Activated naive CD4-positive, alpha-beta T cell treated with anti-CD3 and anti-CD28 coated beads, Interleukin-2, amount 50 U/mL, for 16 hours (primary cell): ENCODE measurements at regions not wholly inside any gene's neighbourhood (a gene's known extent, or its start where the extent isn't known, plus 50 kb on each side); places are given as distances from the start of the nearest gene placed in this dataset.

Experiments
- DNase-seq: peaks from one replicate; pipeline ENCODE4 v3.0.0-alpha.2; 2020

- DNase-seq, result no peak
Observed at GRCh38 chr9:129504404-129504803, 116.5 kb downstream of the C9orf50 start.

GRCh38 chr9:129501771-129502319 is 119.1 kb downstream of the C9orf50 start:
- no peak for DNase-seq

GRCh38 chr9:129500863-129501770 is 119.8 kb downstream of the C9orf50 start:
- DNase-seq, result no peak

- no peak for DNase-seq
Observed at GRCh38 chr9:129500161-129500862, 120.6 kb downstream of the C9orf50 start.

- no peak for DNase-seq
Observed at GRCh38 chr9:129498451-129499384, 122.2 kb downstream of the C9orf50 start.

GRCh38 chr9:129497813-129498450 is 123.0 kb downstream of the C9orf50 start:
- no peak for DNase-seq

- no peak for DNase-seq
Observed at GRCh38 chr9:129497005-129497812, 123.7 kb downstream of the C9orf50 start.

- DNase-seq, result peak; percentile 89
Observed at GRCh38 chr9:129496473-129497004, 124.4 kb downstream of the C9orf50 start.

GRCh38 chr9:129495620-129496472 is 125.1 kb downstream of the C9orf50 start:
- DNase-seq, result peak; percentile 90

GRCh38 chr9:129494113-129494789 is 126.7 kb downstream of the C9orf50 start:
- no peak for DNase-seq

GRCh38 chr9:129493706-129494047 is 127.2 kb downstream of the C9orf50 start:
- no peak for DNase-seq

GRCh38 chr9:129493002-129493705 is 127.7 kb downstream of the C9orf50 start:
- DNase-seq, result no peak

- no peak for DNase-seq
Observed at GRCh38 chr9:129491487-129491855, 129.4 kb downstream of the C9orf50 start.

GRCh38 chr9:129490583-129491486 is 130.1 kb downstream of the C9orf50 start:
- no peak for DNase-seq

GRCh38 chr9:129489838-129490582 is 130.9 kb downstream of the C9orf50 start:
- peak; percentile 42 for DNase-seq

- DNase-seq, result peak; percentile 59
Observed at GRCh38 chr9:129487658-129488483, 133.0 kb downstream of the C9orf50 start.
